HCT116 (cell line): ENCODE measurements at regions not wholly inside any gene's neighbourhood (a gene's known extent, or its start where the extent isn't known, plus 50 kb on each side); places are given as distances from the start of the nearest gene placed in this dataset.

Experiments used
- ATAC-seq: fragments of 200-7000 bp; cut with Tn5 transposase; 2 replicates; pipeline ENCODE4 v1.9.1; 2020; ENCODE audit warnings: mild to moderate bottlenecking, moderate library complexity
- BruUV-seq: library from RNA; stranded (reverse); fragments of 400-500 nt; replicated peaks from 2 replicates; lab custom pipeline; 2021; lab: Mats Ljungman, UMichigan
- CTCF ChIA-PET: fragments of 300-600 bp; sonication (Branson Sonifier 250); formaldehyde crosslinking; loops from one replicate; lab custom pipeline; 2021; ENCODE audit warnings: antibody characterized with exemption; lab: Charles Lee
- POLR2A ChIA-PET: fragments of 300-600, 350-600 bp; sonication (Branson Sonifier 250); formaldehyde crosslinking; loops from one replicate; lab custom pipeline; 2021; ENCODE audit warnings: antibody characterized with exemption; lab: Charles Lee
- RAD21 ChIA-PET, 2 experiments: fragments of 300-600 bp; sonication (Branson Sonifier 250); formaldehyde crosslinking; loops; one replicate each; lab custom pipeline; 2023; ENCODE audit warnings: low total read pairs in 2 of 2; ENCODE audit not compliant: uncharacterized antibody in 2 of 2, unreplicated experiment in 2 of 2, low non-redundant PET in 1 of 2; lab: Charles Lee
- DNase-seq: peaks from one replicate; pipeline ENCODE4 v3.0.0-alpha.2; 2010; ENCODE audit warnings: low read depth, low spot score
- H2AFZ ChIP-seq: fragments of 200-600 bp; shearing (Covaris generic), sonication (generic); 2 replicates; pipeline ENCODE4 v1.6.1; 2017; ENCODE audit warnings: low read depth, mixed run types, mixed read lengths, antibody characterized with exemption, low read length; ENCODE audit not compliant: poor library complexity, severe bottlenecking
- H3K27ac ChIP-seq: 2 replicates; pipeline ENCODE4 v1.5.1; 2012; ENCODE audit warnings: low read depth, low read length
- H3K27me3 ChIP-seq: fragments of 200-600 bp; sonication (generic); 2 replicates; pipeline ENCODE4 v1.6.1; 2016; ENCODE audit warnings: mixed run types, low read length, mixed read lengths; ENCODE audit not compliant: insufficient read depth
- H3K36me3 ChIP-seq, 2 experiments: fragments of 200-500 bp in 1 of 2; fragments of 200-600 bp in 1 of 2; sonication (Bioruptor generic) in 1 of 2; sonication (generic) in 1 of 2; 2 replicates each; pipeline versions ENCODE4 v1.5.1 to v1.6.1; 2014 to 2016; ENCODE audit warnings: low read length in 2 of 2, inconsistent platforms in 1 of 2, mixed read lengths in 1 of 2, mixed run types in 1 of 2; ENCODE audit not compliant: insufficient read depth in 2 of 2, control insufficient read depth in 1 of 2
- H3K4me1 ChIP-seq, 2 experiments: fragments of 200-600 bp in 1 of 2; sonication (generic) in 1 of 2; 2 replicates each; pipeline versions ENCODE4 v1.5.1 to v1.6.1; 2012 to 2017; ENCODE audit warnings: low read length in 2 of 2, inconsistent platforms in 1 of 2, mild to moderate bottlenecking in 1 of 2, mixed read lengths in 1 of 2, mixed run types in 1 of 2, moderate library complexity in 1 of 2; ENCODE audit not compliant: insufficient read depth in 2 of 2, control insufficient read depth in 1 of 2
- H3K4me2 ChIP-seq: fragments of 200-600 bp; sonication (generic); 2 replicates; pipeline ENCODE4 v1.6.1; 2017; ENCODE audit warnings: mixed run types, low read length, mixed read lengths
- H3K4me3 ChIP-seq, 2 experiments: fragments of 200-600 bp in 1 of 2; sonication (generic) in 1 of 2; replicated peaks in 1 of 2; 2 replicates each; pipeline ENCODE4 v1.5.1; 2011 to 2016; ENCODE audit warnings: low read length in 2 of 2, control low read depth in 1 of 2, low read depth in 1 of 2, mild to moderate bottlenecking in 1 of 2, mixed read lengths in 1 of 2, mixed run types in 1 of 2
- H3K79me2 ChIP-seq: fragments of 200-600 bp; sonication (generic); 2 replicates; pipeline ENCODE4 v1.6.1; 2017; ENCODE audit warnings: mild to moderate bottlenecking, mixed run types, low read length, moderate library complexity, mixed read lengths; ENCODE audit not compliant: insufficient read depth
- H3K9ac ChIP-seq: fragments of 200-600 bp; sonication (generic); 2 replicates; pipeline ENCODE4 v1.6.1; 2016; ENCODE audit warnings: low read length, mixed read lengths
- H3K9me2 ChIP-seq: fragments of 200-600 bp; sonication (generic), shearing (Covaris generic); 2 replicates; pipeline ENCODE4 v1.6.1; 2017; ENCODE audit warnings: mixed run types, mild to moderate bottlenecking, moderate library complexity; ENCODE audit not compliant: insufficient read depth
- H3K9me3 ChIP-seq, 2 experiments: fragments of 200-500 bp in 1 of 2; fragments of 200-600 bp in 1 of 2; sonication (Bioruptor generic) in 1 of 2; sonication (generic) in 1 of 2; 2 replicates each; pipeline ENCODE4 v1.6.1; 2014 to 2017; ENCODE audit warnings: low read length in 2 of 2, mixed read lengths in 2 of 2, inconsistent platforms in 1 of 2, low read depth in 1 of 2, mild to moderate bottlenecking in 1 of 2, mixed run types in 1 of 2, moderate library complexity in 1 of 2; ENCODE audit not compliant: control insufficient read depth in 1 of 2, insufficient read depth in 1 of 2
- H4K20me1 ChIP-seq: fragments of 200-600 bp; sonication (generic), shearing (Covaris generic); 2 replicates; pipeline ENCODE4 v1.6.1; 2017; ENCODE audit warnings: mixed run types, mild to moderate bottlenecking, moderate library complexity; ENCODE audit not compliant: insufficient read depth
- CEBPB ChIP-seq: IDR thresholded peaks from 2 replicates; pipeline ENCODE4 v1.6.1; 2012; ENCODE audit warnings: low read depth
- FOSL1 ChIP-seq: IDR thresholded peaks from 2 replicates; pipeline ENCODE4 v1.6.1; 2012; ENCODE audit warnings: low read depth
- SIN3A ChIP-seq: IDR thresholded peaks from 2 replicates; pipeline ENCODE4 v1.6.1; 2012; ENCODE audit warnings: low read depth
- SP1 ChIP-seq: IDR thresholded peaks from 2 replicates; pipeline ENCODE4 v1.6.1; 2012; ENCODE audit warnings: low read depth
- YY1 ChIP-seq: IDR thresholded peaks from 2 replicates; pipeline ENCODE4 v1.6.1; 2011; ENCODE audit warnings: low read length, low read depth, moderate library complexity, mild to moderate bottlenecking; ENCODE audit not compliant: insufficient replicate concordance; ENCODE audit errors: extremely low read depth
- intact Hi-C: fragments of 100-400 bp; cut with micrococcal nuclease; formaldehyde crosslinking; loops from 2 replicates; pipeline ENCODE4 v1.10.0; 2022
- TF ChIP-seq, protein P1 (sequence below): IDR thresholded peaks from 2 replicates; pipeline ENCODE4 v1.6.1; 2012

DNA sequence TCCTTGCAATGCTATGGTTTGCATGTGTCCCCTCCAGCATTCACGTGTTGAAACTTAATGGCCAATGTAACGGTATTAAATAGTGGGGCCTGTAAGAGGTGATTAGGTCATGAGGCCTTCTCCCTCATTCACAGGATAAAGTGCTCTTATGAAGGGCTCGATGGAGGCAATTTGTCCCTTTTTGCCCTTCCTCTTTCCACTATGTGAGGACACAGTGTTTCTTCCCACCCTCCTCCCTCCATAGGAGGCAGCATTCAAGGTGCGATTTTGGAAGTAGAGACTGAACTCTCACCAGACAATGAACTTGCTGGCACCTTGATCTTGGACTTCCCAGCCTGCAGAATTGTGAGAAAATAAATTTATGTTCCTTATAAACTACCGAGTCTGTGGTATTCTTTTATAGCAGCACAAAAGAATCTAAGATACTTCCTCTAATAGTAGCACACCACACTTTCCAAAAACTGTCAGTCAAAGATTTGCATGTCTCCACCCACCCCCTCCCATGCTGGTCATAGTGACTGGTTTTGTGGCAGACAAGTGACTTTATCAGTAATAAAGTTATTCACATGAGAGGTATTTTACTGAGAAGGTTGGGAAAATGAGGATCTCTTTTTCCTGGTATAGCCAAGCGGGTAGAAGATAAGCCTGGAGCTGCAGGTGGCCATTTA is 113.5 kb upstream of the TTC29 start:
- no peaks in the 10 kb centered on the region for H3K9me2 ChIP-seq
- TF ChIP-seq SIN3A (no peak), CEBPB (no peak), FOSL1 (no peak), SP1 (no peak), YY1 (no peak)
- TF ChIP-seq, protein P1, sequence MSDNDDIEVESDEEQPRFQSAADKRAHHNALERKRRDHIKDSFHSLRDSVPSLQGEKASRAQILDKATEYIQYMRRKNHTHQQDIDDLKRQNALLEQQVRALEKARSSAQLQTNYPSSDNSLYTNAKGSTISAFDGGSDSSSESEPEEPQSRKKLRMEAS = no peak
- TF ChIP-seq, all 23 proteins: peak for 0
- no peak overlapping the region for H3K4me2 ChIP-seq
- POLR2A ChIA-PET = no interaction called here
- no peak overlapping the region for H3K9ac ChIP-seq
- no peaks in the 10 kb centered on the region for H4K20me1 ChIP-seq
- RAD21 ChIA-PET = no interaction called here
- ATAC-seq (no peak), DNase-seq (no peak)
- no peaks in the 10 kb centered on the region for H3K9me3 ChIP-seq
- intact Hi-C loops = no loop called here
- no peak overlapping the region for H3K4me3 ChIP-seq
- H3K79me2 ChIP-seq = no peaks in the 10 kb centered on the region
- no TSS peak for BruUV-seq
- no peaks in the 10 kb centered on the region for H3K36me3 ChIP-seq
- H3K27me3 ChIP-seq = 0 out of 2 replicates have a peak, but pooled peaks cover 3% of the 10 kb centered on the region
- no peak overlapping the region for H2AFZ ChIP-seq
- H3K27ac ChIP-seq = no peak overlapping the region
- CTCF ChIA-PET = no interaction called here
- H3K4me1 ChIP-seq = no peaks in the 10 kb centered on the region

DNA sequence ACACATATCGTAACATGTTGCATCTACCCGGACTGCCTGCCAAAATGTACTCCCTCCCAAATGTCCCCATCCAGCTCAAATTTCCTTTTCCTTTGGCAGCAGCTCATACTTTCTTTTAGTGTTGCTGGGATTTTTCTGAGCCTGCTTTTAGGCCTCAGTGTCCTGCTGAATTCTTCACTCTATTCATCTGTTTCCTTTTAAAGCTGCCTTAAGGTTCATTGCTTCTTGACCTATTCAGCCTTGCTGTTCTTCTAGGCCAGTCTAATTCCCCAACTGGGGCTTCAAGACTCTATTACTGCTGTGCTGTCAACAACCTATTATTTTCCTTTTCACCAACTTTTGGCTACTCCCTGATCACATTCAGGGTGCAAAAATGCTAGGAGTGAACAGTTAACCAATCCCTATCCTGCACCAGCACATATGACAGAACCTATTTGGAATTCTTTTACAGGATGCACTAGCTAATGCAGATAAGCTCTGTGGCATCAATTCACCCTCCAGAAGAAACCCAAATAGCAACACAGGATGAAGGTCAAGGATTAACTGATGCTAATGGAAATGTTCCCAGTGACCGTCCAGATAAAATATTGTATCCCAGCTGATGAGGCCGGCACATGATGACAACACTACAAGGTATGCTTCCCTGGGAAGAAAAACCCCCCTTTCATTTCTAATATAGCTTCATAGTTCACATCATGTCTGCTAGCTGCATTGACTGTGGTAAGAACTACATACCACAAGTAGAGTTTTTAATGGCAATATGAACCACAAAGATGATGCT is 114.7 kb upstream of the TTC29 start:
- Histone ChIP-seq H3K79me2 (no peaks in the 10 kb centered on the region), H3K9me3 (no peaks in the 10 kb centered on the region), H4K20me1 (no peaks in the 10 kb centered on the region), H3K27me3 (0 out of 2 replicates have a peak, but pooled peaks cover 3% of the 10 kb centered on the region), H3K4me3 (no peak overlapping the region), H3K27ac (no peak overlapping the region), H3K9me2 (no peaks in the 10 kb centered on the region), H2AFZ (no peak overlapping the region), H3K4me2 (no peak overlapping the region), H3K4me1 (no peaks in the 10 kb centered on the region), H3K36me3 (no peaks in the 10 kb centered on the region), H3K9ac (no peak overlapping the region)
- intact Hi-C loops = no loop called here
- RAD21 ChIA-PET = no interaction called here
- ATAC-seq (no peak), DNase-seq (no peak)
- BruUV-seq = no TSS peak
- POLR2A ChIA-PET = no interaction called here
- CTCF ChIA-PET = no interaction called here
- TF ChIP-seq CEBPB = no peak
- TF ChIP-seq, all 23 proteins: peak for 0
